GM19397 (cell line): ENCODE measurements at regions not wholly inside any gene's neighbourhood (a gene's known extent, or its start where the extent isn't known, plus 50 kb on each side); places are given as distances from the start of the nearest gene placed in this dataset.
"Not testable (repeated sequence)": the region's sequence is repeated elsewhere in the genome, so short reads cannot be mapped to it uniquely, and the experiment has no call there.

Experiments used
- ATAC-seq: cut with Tn5 transposase; IDR thresholded peaks from one replicate; pipeline ENCODE4 v1.9.1; 2021; ENCODE audit warnings: mild to moderate bottlenecking, moderate library complexity; ENCODE audit not compliant: unreplicated experiment

- ATAC-seq, result no peak
Observed at GRCh38 chr14:106204063-106204462, 677.7 kb downstream of the TMEM121 start.

- ATAC-seq, result no peak
Observed at GRCh38 chr14:106207316-106207715, 680.9 kb downstream of the TMEM121 start.

- no peak for ATAC-seq
Observed at GRCh38 chr14:106208794-106209193, 682.4 kb downstream of the TMEM121 start.

- ATAC-seq, result no peak
Observed at GRCh38 chr14:106209755-106210154, 683.4 kb downstream of the TMEM121 start.

GRCh38 chr14:106210650-106211049, 684.3 kb downstream of the TMEM121 start:
- ATAC-seq, result no peak

GRCh38 chr14:106211334-106211900, 685.0 kb downstream of the TMEM121 start:
- ATAC-seq, result no peak

GRCh38 chr14:106215229-106215628, 688.8 kb downstream of the TMEM121 start:
- ATAC-seq, result no peak

- no peak for ATAC-seq
Observed at GRCh38 chr14:106216679-106217078, 690.3 kb downstream of the TMEM121 start.

- ATAC-seq, result no peak
Observed at GRCh38 chr14:106218174-106218573, 691.8 kb downstream of the TMEM121 start.

- no peak for ATAC-seq
Observed at GRCh38 chr14:106222311-106222710, 695.9 kb downstream of the TMEM121 start.

- no peak for ATAC-seq
Observed at GRCh38 chr14:106222731-106223130, 696.3 kb downstream of the TMEM121 start.

- ATAC-seq, result no peak
Observed at GRCh38 chr14:106227793-106228192, 701.4 kb downstream of the TMEM121 start.

GRCh38 chr14:106228541-106229158, 702.3 kb downstream of the TMEM121 start:
- no peak for ATAC-seq

- ATAC-seq, result no peak
Observed at GRCh38 chr14:106230071-106230470, 703.7 kb downstream of the TMEM121 start.

GRCh38 chr14:106233191-106233590, 706.8 kb downstream of the TMEM121 start:
- not testable (repeated sequence) for ATAC-seq

GRCh38 chr14:106234525-106235254, 708.3 kb downstream of the TMEM121 start:
- not testable (repeated sequence) for ATAC-seq

- ATAC-seq, result no peak
Observed at GRCh38 chr14:106235356-106236159, 709.2 kb downstream of the TMEM121 start.

- ATAC-seq, result no peak
Observed at GRCh38 chr14:106248321-106249192, 722.2 kb downstream of the TMEM121 start.

GRCh38 chr14:106253995-106254394, 727.6 kb downstream of the TMEM121 start:
- not testable (repeated sequence) for ATAC-seq

- not testable (repeated sequence) for ATAC-seq
Observed at GRCh38 chr14:106257569-106257994, 731.2 kb downstream of the TMEM121 start.
